Duodenal mucosa (tissue), 2 donors: ENCODE measurements at regions not wholly inside any gene's neighbourhood (a gene's known extent, or its start where the extent isn't known, plus 50 kb on each side); places are given as distances from the start of the nearest gene placed in this dataset.

Experiments used
- H3K27ac ChIP-seq: one replicate; pipeline ENCODE4 v1.7.0; 2013; ENCODE audit warnings: low read depth, low read length
- H3K27me3 ChIP-seq, 2 donors: one replicate each; pipeline ENCODE4 v1.7.0; 2013; ENCODE audit warnings: low read length in 2 of 2, control low read depth in 1 of 2; ENCODE audit not compliant: insufficient read depth in 2 of 2, control insufficient read depth in 1 of 2
- H3K36me3 ChIP-seq, 2 donors: one replicate each; pipeline ENCODE4 v1.7.0; 2013; ENCODE audit warnings: low read length in 2 of 2, control low read depth in 1 of 2; ENCODE audit not compliant: insufficient read depth in 2 of 2, control insufficient read depth in 1 of 2
- H3K4me1 ChIP-seq, 2 donors: one replicate each; pipeline ENCODE4 v1.7.0; 2013; ENCODE audit warnings: low read length in 2 of 2, control low read depth in 1 of 2; ENCODE audit not compliant: insufficient read depth in 2 of 2, control insufficient read depth in 1 of 2
- H3K4me3 ChIP-seq, 2 donors: one replicate each; pipeline ENCODE4 v1.7.0; 2013; ENCODE audit warnings: low read length in 2 of 2, low read depth in 1 of 2
- H3K9ac ChIP-seq, 2 donors: one replicate each; pipeline ENCODE4 v1.7.0; 2013; ENCODE audit warnings: low read length in 2 of 2, low read depth in 1 of 2
- H3K9me3 ChIP-seq, 2 donors: one replicate each; pipeline ENCODE4 v1.7.0; 2013; ENCODE audit warnings: low read length in 2 of 2, control low read depth in 1 of 2; ENCODE audit not compliant: control insufficient read depth in 1 of 2

- Histone ChIP-seq H3K36me3 (no peaks in the 10 kb centered on the region), H3K9me3 (no peaks in the 10 kb centered on the region), H3K4me1 (no peaks in the 10 kb centered on the region), H3K27ac (no peak overlapping the region), H3K27me3 (no peaks in the 10 kb centered on the region), H3K4me3 (no peak overlapping the region), H3K9ac (no peak overlapping the region)
These were observed 828.4 kb upstream of the DPPA4 start for GRCh38 chr3:110165753-110166152.

- no peaks in the 10 kb centered on the region for H3K27me3 ChIP-seq
- no peaks in the 10 kb centered on the region for H3K36me3 ChIP-seq
- H3K9me3 ChIP-seq, result no peaks in the 10 kb centered on the region
- no peaks in the 10 kb centered on the region for H3K4me1 ChIP-seq
- no peak overlapping the region for H3K4me3 ChIP-seq
- no peak overlapping the region for H3K9ac ChIP-seq
- no peak overlapping the region for H3K27ac ChIP-seq
These were observed 829.4 kb upstream of the DPPA4 start for GRCh38 chr3:110166791-110167190.

GRCh38 chr3:110174908-110175307, 837.6 kb upstream of the DPPA4 start:
- Histone ChIP-seq H3K9me3 (no peaks in the 10 kb centered on the region), H3K4me1 (no peaks in the 10 kb centered on the region), H3K36me3 (no peaks in the 10 kb centered on the region), H3K9ac (no peak overlapping the region), H3K4me3 (no peak overlapping the region), H3K27ac (no peak overlapping the region), H3K27me3 (no peaks in the 10 kb centered on the region)

GRCh38 chr3:110178965-110179364, 841.6 kb upstream of the DPPA4 start:
- no peaks in the 10 kb centered on the region for H3K9me3 ChIP-seq
- H3K4me3 ChIP-seq, result no peak overlapping the region
- H3K9ac ChIP-seq, result no peak overlapping the region
- no peaks in the 10 kb centered on the region for H3K36me3 ChIP-seq
- no peaks in the 10 kb centered on the region for H3K4me1 ChIP-seq
- H3K27me3 ChIP-seq, result no peaks in the 10 kb centered on the region
- no peak overlapping the region for H3K27ac ChIP-seq

- no peaks in the 10 kb centered on the region for H3K27me3 ChIP-seq
- no peaks in the 10 kb centered on the region for H3K4me1 ChIP-seq
- H3K9me3 ChIP-seq, result no peaks in the 10 kb centered on the region
- no peak overlapping the region for H3K9ac ChIP-seq
- H3K36me3 ChIP-seq, result no peaks in the 10 kb centered on the region
- H3K4me3 ChIP-seq, result no peak overlapping the region
- no peak overlapping the region for H3K27ac ChIP-seq
These were observed 843.4 kb upstream of the DPPA4 start for GRCh38 chr3:110180733-110181132.

GRCh38 chr3:110181226-110181625, 843.9 kb upstream of the DPPA4 start:
- Histone ChIP-seq H3K4me3 (no peak overlapping the region), H3K4me1 (no peaks in the 10 kb centered on the region), H3K9ac (no peak overlapping the region), H3K9me3 (no peaks in the 10 kb centered on the region), H3K27ac (no peak overlapping the region), H3K36me3 (no peaks in the 10 kb centered on the region), H3K27me3 (no peaks in the 10 kb centered on the region)

GRCh38 chr3:110184536-110184935, 847.2 kb upstream of the DPPA4 start:
- H3K27me3 ChIP-seq, result no peaks in the 10 kb centered on the region
- no peak overlapping the region for H3K9ac ChIP-seq
- H3K4me1 ChIP-seq, result no peaks in the 10 kb centered on the region
- H3K9me3 ChIP-seq, result no peaks in the 10 kb centered on the region
- H3K4me3 ChIP-seq, result no peak overlapping the region
- H3K27ac ChIP-seq, result no peak overlapping the region
- no peaks in the 10 kb centered on the region for H3K36me3 ChIP-seq

GRCh38 chr3:110193074-110193473, 855.7 kb upstream of the DPPA4 start:
- H3K36me3 ChIP-seq, result no peaks in the 10 kb centered on the region
- H3K4me1 ChIP-seq, result no peaks in the 10 kb centered on the region
- no peak overlapping the region for H3K4me3 ChIP-seq
- H3K27me3 ChIP-seq, result no peaks in the 10 kb centered on the region
- no peak overlapping the region for H3K27ac ChIP-seq
- no peaks in the 10 kb centered on the region for H3K9me3 ChIP-seq
- H3K9ac ChIP-seq, result no peak overlapping the region

GRCh38 chr3:110198717-110199587, 861.6 kb upstream of the DPPA4 start:
- H3K27ac ChIP-seq, result no peak overlapping the region
- no peaks in the 10 kb centered on the region for H3K36me3 ChIP-seq
- no peak overlapping the region for H3K4me3 ChIP-seq
- H3K9ac ChIP-seq, result no peak overlapping the region
- H3K9me3 ChIP-seq, result no peaks in the 10 kb centered on the region
- H3K4me1 ChIP-seq, result no peaks in the 10 kb centered on the region
- H3K27me3 ChIP-seq, result no peaks in the 10 kb centered on the region

GRCh38 chr3:110199588-110199943, 862.2 kb upstream of the DPPA4 start:
- no peaks in the 10 kb centered on the region for H3K4me1 ChIP-seq
- no peak overlapping the region for H3K4me3 ChIP-seq
- H3K27me3 ChIP-seq, result no peaks in the 10 kb centered on the region
- no peak overlapping the region for H3K27ac ChIP-seq
- H3K9ac ChIP-seq, result no peak overlapping the region
- H3K36me3 ChIP-seq, result no peaks in the 10 kb centered on the region
- no peaks in the 10 kb centered on the region for H3K9me3 ChIP-seq
